HG03103 (cell line): ENCODE measurements at regions not wholly inside any gene's neighbourhood (a gene's known extent, or its start where the extent isn't known, plus 50 kb on each side); places are given as distances from the start of the nearest gene placed in this dataset.

Experiments
- ATAC-seq: cut with Tn5 transposase; IDR thresholded peaks from one replicate; pipeline ENCODE4 v1.9.1; 2021; ENCODE audit warnings: low read depth; ENCODE audit not compliant: unreplicated experiment

DNA sequence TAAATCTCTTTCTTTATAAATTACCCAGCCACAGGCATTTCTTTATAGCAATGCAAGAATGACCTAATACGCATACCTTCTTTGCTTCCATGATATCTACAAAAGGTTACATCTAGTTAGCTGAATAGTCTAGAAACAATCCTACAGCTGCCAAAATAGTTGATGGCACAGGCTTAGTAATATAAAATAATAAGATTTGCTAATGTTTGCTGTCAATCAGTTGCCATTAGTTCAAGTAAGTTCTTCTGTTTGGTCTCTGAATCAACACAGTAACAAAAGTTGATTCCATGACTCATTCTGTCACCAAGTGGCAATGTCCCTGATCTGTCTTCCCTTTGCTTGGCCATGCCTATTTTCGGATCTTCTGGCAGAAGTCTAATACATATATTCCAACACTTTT lies 470.2 kb downstream of the SPRY1 start:
- no peak for ATAC-seq

GRCh38 chr4:123867910-123868587 lies 471.5 kb downstream of the SPRY1 start:
- no peak for ATAC-seq

DNA sequence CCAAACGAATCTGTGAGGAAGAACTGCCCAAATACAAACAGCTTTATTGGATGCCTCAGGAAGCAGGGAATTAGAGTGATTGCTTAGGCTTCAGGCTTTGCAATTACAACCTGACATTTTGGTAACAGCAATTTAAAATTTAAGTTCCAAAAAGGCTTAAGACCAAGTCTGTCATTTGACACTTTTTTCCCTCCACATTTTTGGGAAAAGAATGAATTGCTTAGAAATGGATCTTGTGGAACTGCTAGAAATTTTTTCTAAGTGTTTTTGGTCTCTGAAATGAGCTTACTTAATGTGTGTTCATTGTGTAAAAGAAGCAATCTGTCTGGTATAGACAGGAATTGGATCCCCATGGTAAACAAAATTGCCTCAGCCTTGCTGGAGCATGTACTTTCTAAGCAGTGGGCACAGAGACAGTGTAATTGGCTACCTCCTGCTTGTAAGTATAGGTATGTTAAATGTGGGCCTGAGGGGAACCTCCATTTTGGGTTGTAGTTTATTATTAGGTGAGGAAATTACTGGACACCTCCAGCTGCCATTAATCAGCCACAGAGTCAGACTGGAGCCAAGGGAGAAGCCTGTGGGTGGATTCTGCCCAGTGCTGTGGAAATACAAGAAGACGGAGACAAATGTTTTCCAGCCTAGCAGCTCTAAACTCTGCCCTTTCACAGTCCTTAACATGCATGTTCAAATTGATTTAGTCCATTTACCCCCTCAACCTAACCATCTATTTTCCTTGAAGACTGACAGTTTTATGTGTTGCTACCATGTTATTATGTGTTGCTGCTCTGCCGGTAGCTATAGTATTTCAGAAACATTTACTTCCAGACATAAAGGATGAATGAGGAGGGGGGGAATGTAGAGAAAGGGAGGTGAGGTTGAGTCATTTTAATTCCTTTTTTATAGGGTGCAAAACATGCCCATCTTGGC lies 473.0 kb downstream of the SPRY1 start:
- ATAC-seq = no peak

- no peak for ATAC-seq
These were observed 473.8 kb downstream of the SPRY1 start for GRCh38 chr4:123870216-123870876.

DNA sequence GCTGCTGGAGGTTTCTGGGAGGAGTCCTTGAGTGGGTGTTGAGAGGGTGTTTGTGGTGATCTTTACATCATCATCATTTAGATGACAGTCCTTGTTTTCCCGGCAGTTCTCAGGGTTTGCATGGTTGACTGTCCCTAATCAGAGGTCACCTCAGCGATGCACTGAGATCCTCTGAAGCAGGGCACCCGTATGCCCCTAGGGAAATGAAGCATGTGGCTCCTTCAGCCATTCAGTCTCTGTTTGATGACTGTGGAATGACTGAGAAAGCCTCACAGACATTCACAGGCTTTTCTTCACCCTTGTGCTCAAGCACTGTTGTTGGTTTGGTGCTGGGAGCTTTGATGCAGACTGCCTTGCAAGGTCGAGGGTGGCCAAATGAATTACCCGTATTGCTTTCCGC lies 474.7 kb downstream of the SPRY1 start:
- ATAC-seq = no peak

DNA sequence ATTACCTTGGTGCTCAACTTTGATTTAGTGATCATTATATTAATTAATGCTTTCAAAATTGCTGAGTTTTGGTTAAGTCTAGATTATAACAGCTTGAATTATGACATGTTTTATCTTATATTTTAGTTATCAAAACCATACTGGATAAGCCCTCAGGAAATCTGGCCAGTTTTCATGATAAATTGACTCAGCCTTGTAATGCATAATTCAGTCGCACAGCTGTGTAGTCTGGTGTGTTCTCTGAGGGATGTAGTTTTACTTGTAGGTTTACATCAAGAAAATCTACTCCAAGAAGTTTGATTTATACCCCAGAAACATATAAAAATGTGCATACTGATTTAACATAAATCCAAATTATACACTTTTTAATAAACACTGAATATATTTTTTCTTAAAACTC lies 477.5 kb downstream of the SPRY1 start:
- ATAC-seq = no peak

DNA sequence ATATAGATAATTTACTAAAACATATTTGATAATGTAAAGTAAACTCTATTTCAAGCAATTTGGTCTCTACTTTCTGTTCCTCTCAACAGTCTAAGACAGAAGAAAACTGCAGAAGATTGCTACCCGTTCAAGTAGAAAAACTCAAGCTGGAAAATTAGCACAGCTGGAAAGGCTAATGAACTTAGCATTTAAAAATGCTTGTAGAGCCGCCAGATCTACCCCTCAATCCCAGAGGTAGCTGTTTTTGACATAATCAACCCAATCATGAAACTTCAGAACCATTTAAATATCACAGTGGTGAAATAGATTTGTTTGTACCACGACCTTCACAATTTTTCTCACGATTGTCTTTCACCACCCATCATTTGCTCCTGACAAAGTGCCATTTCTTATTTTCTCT lies 479.5 kb downstream of the SPRY1 start:
- ATAC-seq = no peak

GRCh38 chr4:123876671-123877101 lies 480.1 kb downstream of the SPRY1 start:
- no peak for ATAC-seq

GRCh38 chr4:123877551-123877950 lies 481.0 kb downstream of the SPRY1 start:
- no peak for ATAC-seq

- ATAC-seq = no peak
These were observed 482.4 kb downstream of the SPRY1 start for GRCh38 chr4:123878976-123879375.

DNA sequence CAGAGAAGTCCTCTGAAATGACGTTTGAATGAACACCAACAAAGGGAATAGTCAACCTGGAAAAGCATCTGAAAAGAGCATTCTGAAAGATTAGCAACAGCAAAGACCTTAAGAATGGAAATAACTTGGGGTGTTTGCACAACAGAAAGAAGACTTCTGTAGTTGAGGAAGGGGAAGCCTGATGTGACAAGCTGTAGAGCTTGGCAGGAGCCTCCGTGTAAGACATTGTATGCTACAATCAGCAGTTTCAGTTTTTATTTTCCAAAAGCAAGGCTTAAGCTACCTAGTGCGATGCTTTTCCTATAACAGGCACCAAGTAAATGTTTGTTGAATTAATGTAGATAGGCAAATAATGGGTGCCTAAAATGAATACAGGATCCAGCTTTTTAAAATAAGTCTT lies 484.0 kb downstream of the SPRY1 start:
- ATAC-seq = no peak

DNA sequence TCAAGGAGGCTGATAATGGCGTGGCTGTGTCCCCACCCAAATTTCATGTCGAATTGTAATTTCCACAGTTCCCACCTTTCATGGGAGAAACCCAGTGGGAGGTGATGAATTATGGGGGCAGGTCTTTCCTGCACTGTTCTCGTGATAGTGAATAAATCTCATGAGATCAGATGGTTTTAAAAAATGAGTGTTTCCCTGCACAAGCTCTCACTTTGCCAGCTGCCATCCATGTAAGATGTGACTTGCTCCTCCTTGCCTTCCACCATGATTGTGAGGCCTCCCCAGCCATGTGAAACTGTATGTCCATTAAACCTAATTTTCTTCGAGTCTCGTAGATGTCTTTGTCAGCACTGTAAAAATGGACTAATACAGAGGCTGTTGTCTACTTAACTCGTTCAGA lies 488.3 kb downstream of the SPRY1 start:
- ATAC-seq = no peak

GRCh38 chr4:123889507-123889906 lies 492.9 kb downstream of the SPRY1 start:
- ATAC-seq = no peak

DNA sequence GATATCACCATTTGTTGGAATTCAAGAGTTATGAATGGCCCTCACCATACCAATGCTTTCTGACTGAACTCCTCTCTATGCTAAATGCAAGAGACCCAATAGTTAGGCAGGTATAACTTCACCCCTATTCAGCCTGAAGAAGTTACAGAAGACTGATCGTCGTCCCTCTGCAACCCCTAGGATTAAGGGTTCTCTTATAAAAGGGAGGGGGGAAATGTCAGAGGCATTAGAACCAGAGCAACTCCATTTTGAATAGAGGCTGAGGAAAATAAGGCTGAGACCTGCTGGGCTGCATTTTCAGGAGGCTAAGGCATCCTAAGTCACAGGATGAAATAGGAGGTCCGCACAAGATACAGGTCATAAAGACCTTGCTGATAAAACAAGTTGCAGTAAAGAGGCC lies 494.3 kb downstream of the SPRY1 start:
- no peak for ATAC-seq

GRCh38 chr4:123891881-123892280 lies 495.3 kb downstream of the SPRY1 start:
- ATAC-seq = no peak

DNA sequence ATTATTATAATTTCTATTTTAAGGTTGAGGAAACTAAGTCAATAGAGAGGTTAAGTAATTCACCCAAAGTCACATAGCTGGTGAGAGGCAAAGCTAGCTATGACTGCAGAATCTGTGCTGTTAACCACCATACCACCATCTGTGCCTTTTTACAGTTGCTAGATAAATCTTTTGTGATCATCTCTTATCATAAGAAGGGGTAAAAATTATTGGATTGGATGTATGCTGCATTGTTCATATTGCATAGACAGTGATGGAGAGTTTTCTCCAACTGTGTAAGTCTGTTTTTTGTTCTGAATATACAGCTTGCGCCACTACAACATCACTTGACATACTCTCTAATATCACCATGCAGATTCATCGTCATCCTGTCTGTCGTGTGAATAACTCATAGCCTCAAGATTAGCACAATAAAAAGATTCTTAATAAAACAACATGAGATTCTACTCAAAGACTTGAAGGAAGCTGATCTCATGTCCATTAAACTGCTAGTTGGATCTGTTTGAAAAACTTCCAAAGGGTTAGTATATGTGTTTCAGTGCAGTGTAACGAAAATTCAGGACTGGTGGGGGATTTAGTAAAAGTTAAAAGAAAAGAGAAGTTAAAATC lies 495.9 kb downstream of the SPRY1 start:
- ATAC-seq = no peak

DNA sequence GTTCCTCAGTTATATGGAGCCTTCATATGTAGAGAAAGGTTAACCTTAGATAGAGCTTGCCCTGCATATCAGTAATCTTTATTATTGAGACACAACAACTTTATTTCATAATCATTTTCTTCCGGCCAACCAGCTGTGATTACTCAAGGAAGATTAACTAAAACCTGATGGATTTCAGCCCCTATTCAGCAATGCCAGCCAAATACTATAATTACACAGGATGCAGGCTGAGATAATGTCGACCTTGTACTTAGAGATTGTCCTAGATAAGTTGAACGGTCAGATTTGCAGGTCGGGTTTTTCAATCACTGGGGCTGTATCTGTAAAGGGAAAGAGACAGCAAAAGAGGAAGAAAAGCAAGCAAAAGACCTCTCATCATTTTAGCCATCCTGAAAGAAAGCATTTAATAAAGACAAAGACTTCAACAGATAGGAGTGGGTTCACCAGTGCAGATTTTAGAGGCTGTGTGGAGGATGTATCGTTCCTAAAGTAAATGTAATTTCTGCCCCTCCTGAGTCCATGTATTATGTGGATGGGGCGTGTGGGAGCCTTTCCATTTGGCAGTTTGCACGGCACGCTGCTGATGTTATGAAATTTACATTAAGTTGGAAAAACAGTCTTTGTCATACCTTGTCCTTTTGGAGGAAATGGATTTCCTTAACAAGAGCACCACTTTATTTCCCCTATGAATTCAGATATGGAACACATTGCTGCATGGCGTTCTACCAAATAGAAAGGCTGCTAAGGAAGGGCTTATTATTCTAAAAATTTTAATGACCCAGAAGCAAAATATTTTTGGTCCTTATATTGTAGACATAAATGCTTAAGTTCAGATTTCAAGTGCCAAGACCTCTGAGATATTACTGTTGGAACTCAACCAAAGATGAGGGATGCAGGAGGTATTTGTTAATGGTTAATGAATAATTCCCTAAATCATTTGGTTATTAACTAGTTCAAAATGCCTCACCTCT lies 496.7 kb downstream of the SPRY1 start:
- ATAC-seq = no peak

GRCh38 chr4:123896446-123897071 lies 500.0 kb downstream of the SPRY1 start:
- no peak for ATAC-seq

- no peak for ATAC-seq
These were observed 502.5 kb downstream of the SPRY1 start for GRCh38 chr4:123898946-123899666.
